ENCODE measurements at regions not wholly inside any gene's neighbourhood (a gene's known extent, or its start where the extent isn't known, plus 50 kb on each side); places are given as distances from the start of the nearest gene placed in this dataset.
"Not testable (repeated sequence)": the region's sequence is repeated elsewhere in the genome, so short reads cannot be mapped to it uniquely, and the experiment has no call there.

GRCh38 chr11:71764695-71765491 lies 68.1 kb upstream of the DEFB108B start:
- FAIRE-seq; H3K4me3 ChIP-seq (replicated peaks in 1 of 3; ENCODE audit: insufficient read depth in 1 of 3, low read depth in 1 of 3, low read length in 3 of 3); H3K27ac ChIP-seq (ENCODE audit: insufficient read depth, low read depth, low read length); H3K9me3 ChIP-seq (replicated peaks; ENCODE audit: control insufficient read depth, insufficient read depth, low read length); H3K9me1 ChIP-seq (replicated peaks; ENCODE audit: control insufficient read depth, extremely low read depth, insufficient read depth, low read length); H3K36me3 ChIP-seq (ENCODE audit: control insufficient read depth in 2 of 2, extremely low read depth in 1 of 2, insufficient read depth in 2 of 2, low read length in 2 of 2); BruUV-seq (replicated peaks); H2AFZ ChIP-seq (ENCODE audit: low read depth, low read length); H3K4me2 ChIP-seq (ENCODE audit: insufficient read depth, low read length); H3K27me3 ChIP-seq (ENCODE audit: control insufficient read depth in 2 of 2, insufficient read depth in 2 of 2, low read length in 2 of 2); intact Hi-C loops (cut with micrococcal nuclease); H3K4me1 ChIP-seq (ENCODE audit: control insufficient read depth, extremely low read depth, insufficient read depth, low read length); POLR2A ChIA-PET; H3K9ac ChIP-seq (replicated peaks; ENCODE audit: extremely low read depth, insufficient read depth, low read length); H3K79me2 ChIP-seq (ENCODE audit: control insufficient read depth, insufficient read depth, low read length); dilution Hi-C loops (cut with MboI; ENCODE audit: extremely low pct_ligation_motif_present, low sequenced_read_pairs); H4K20me1 ChIP-seq (replicated peaks; ENCODE audit: control insufficient read depth, extremely low read depth, insufficient read depth, low read length); CTCF ChIA-PET: not testable (repeated sequence)
- peak; percentile 41 for DNase-seq (ENCODE audit: low read depth, low spot score)

DNA sequence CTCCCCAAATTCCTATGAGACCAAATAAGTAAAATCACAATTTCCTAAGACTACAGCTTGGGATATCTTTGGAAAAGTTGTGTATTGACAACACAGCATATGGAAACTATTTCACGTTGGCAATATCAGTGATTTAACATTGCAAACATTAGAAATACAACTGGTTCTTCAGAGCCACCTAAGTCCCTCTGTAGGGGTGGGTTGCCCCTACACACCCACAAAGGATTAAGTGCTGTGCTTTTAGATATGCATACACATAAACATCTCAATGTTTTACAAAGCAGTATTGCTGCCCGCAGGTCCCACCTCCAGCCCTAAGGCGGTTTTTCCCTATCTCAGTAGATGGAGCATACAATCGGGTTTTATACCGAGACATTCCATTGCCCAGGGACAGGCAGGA lies 66.0 kb upstream of the DEFB108B start:
- POLR2A ChIA-PET; H3K4me3 ChIP-seq (replicated peaks in 1 of 3; ENCODE audit: insufficient read depth in 1 of 3, low read depth in 1 of 3, low read length in 3 of 3); dilution Hi-C loops (cut with MboI; ENCODE audit: extremely low pct_ligation_motif_present, low sequenced_read_pairs); CTCF ChIA-PET; H4K20me1 ChIP-seq (replicated peaks; ENCODE audit: control insufficient read depth, extremely low read depth, insufficient read depth, low read length); H3K79me2 ChIP-seq (ENCODE audit: control insufficient read depth, insufficient read depth, low read length); DNase-seq (ENCODE audit: low read depth, low spot score); H3K4me2 ChIP-seq (ENCODE audit: insufficient read depth, low read length); H3K9ac ChIP-seq (replicated peaks; ENCODE audit: extremely low read depth, insufficient read depth, low read length); H3K9me1 ChIP-seq (replicated peaks; ENCODE audit: control insufficient read depth, extremely low read depth, insufficient read depth, low read length); intact Hi-C loops (cut with micrococcal nuclease); H3K27ac ChIP-seq (ENCODE audit: insufficient read depth, low read depth, low read length); H2AFZ ChIP-seq (ENCODE audit: low read depth, low read length); FAIRE-seq; H3K36me3 ChIP-seq (ENCODE audit: control insufficient read depth in 2 of 2, extremely low read depth in 1 of 2, insufficient read depth in 2 of 2, low read length in 2 of 2); BruUV-seq (replicated peaks); H3K27me3 ChIP-seq (ENCODE audit: control insufficient read depth in 2 of 2, insufficient read depth in 2 of 2, low read length in 2 of 2); H3K4me1 ChIP-seq (ENCODE audit: control insufficient read depth, extremely low read depth, insufficient read depth, low read length); H3K9me3 ChIP-seq (replicated peaks; ENCODE audit: control insufficient read depth, insufficient read depth, low read length): not testable (repeated sequence)

GRCh38 chr11:71772193-71772592 lies 60.8 kb upstream of the DEFB108B start:
- FAIRE-seq; BruUV-seq (replicated peaks); H3K36me3 ChIP-seq (ENCODE audit: control insufficient read depth in 2 of 2, extremely low read depth in 1 of 2, insufficient read depth in 2 of 2, low read length in 2 of 2); POLR2A ChIA-PET; H4K20me1 ChIP-seq (replicated peaks; ENCODE audit: control insufficient read depth, extremely low read depth, insufficient read depth, low read length); H3K4me3 ChIP-seq (replicated peaks in 1 of 3; ENCODE audit: insufficient read depth in 1 of 3, low read depth in 1 of 3, low read length in 3 of 3); CTCF ChIA-PET; DNase-seq (ENCODE audit: low read depth, low spot score); H3K4me1 ChIP-seq (ENCODE audit: control insufficient read depth, extremely low read depth, insufficient read depth, low read length); dilution Hi-C loops (cut with MboI; ENCODE audit: extremely low pct_ligation_motif_present, low sequenced_read_pairs); H3K9me3 ChIP-seq (replicated peaks; ENCODE audit: control insufficient read depth, insufficient read depth, low read length); H3K9me1 ChIP-seq (replicated peaks; ENCODE audit: control insufficient read depth, extremely low read depth, insufficient read depth, low read length); H3K27me3 ChIP-seq (ENCODE audit: control insufficient read depth in 2 of 2, insufficient read depth in 2 of 2, low read length in 2 of 2); H3K4me2 ChIP-seq (ENCODE audit: insufficient read depth, low read length); H3K9ac ChIP-seq (replicated peaks; ENCODE audit: extremely low read depth, insufficient read depth, low read length); H3K79me2 ChIP-seq (ENCODE audit: control insufficient read depth, insufficient read depth, low read length); H2AFZ ChIP-seq (ENCODE audit: low read depth, low read length); H3K27ac ChIP-seq (ENCODE audit: insufficient read depth, low read depth, low read length); intact Hi-C loops (cut with micrococcal nuclease): not testable (repeated sequence)

Measured in endothelial cell of umbilical vein (primary cell).